Gastrocnemius medialis (tissue), 4 donors: ENCODE measurements at regions not wholly inside any gene's neighbourhood (a gene's known extent, or its start where the extent isn't known, plus 50 kb on each side); places are given as distances from the start of the nearest gene placed in this dataset.

ENCODE experiments used
- ATAC-seq, 2 donors: fragments of 150-250 bp; one replicate each; pipeline ENCODE4 v1.9.1; 2016
- DNase-seq, 2 donors: peaks; one replicate each; pipeline ENCODE4 v3.0.0-alpha.2; 2019
- H3K27ac ChIP-seq, 4 donors: fragments of 200-600 bp; sonication (generic); 1 replicate in 1 of 4; 2 replicates in 3 of 4; pipeline ENCODE4 v1.5.1; 2016 to 2018; ENCODE audit warnings: mild to moderate bottlenecking in 2 of 4, moderate library complexity in 1 of 4
- H3K27me3 ChIP-seq, 3 donors: fragments of 200-600 bp; sonication (generic) in 2 of 3; 1 replicate in 1 of 3; 2 replicates in 2 of 3; pipeline versions ENCODE4 v1.5.1 to v1.6.0; 2016 to 2019; ENCODE audit warnings: mild to moderate bottlenecking in 1 of 3, moderate library complexity in 1 of 3
- H3K36me3 ChIP-seq, 2 donors: fragments of 200-600 bp; sonication (generic) in 1 of 2; one replicate each; pipeline ENCODE4 v1.5.1; 2017 to 2018
- H3K4me1 ChIP-seq, 2 donors: fragments of 200-600 bp; sonication (generic) in 1 of 2; one replicate each; pipeline ENCODE4 v1.5.1; 2016 to 2017; ENCODE audit warnings: mild to moderate bottlenecking in 2 of 2
- H3K4me3 ChIP-seq, 4 donors: fragments of 200-600 bp; sonication (generic) in 3 of 4; 1 replicate in 1 of 4; 2 replicates in 3 of 4; pipeline ENCODE4 v1.5.1; 2016 to 2019; ENCODE audit warnings: mild to moderate bottlenecking in 2 of 4
- H3K9me3 ChIP-seq, 3 donors: fragments of 200-600 bp; sonication (generic) in 2 of 3; 1 replicate in 1 of 3; 2 replicates in 2 of 3; pipeline ENCODE4 v1.5.1; 2016 to 2019
- POLR2A ChIP-seq, 2 donors: fragments of 450-650 bp; IDR thresholded peaks; one replicate each; pipeline ENCODE4 v1.6.1; 2017; ENCODE audit warnings: antibody characterized with exemption in 2 of 2, mild to moderate bottlenecking in 2 of 2, moderate library complexity in 2 of 2
- in situ Hi-C, 4 donors: fragments of 200-750 bp; cut with MboI; loops; one replicate each; pipeline versions ENCODE4 v1.15.0 to v1.8.0; 2017; ENCODE audit warnings: low sequenced_read_pairs in 4 of 4
- intact Hi-C: fragments of 100-400 bp; cut with DNase I; formaldehyde crosslinking; loops from one replicate; pipeline ENCODE4 v1.15.1; 2023; ENCODE audit warnings: low total_unique reads
- TF ChIP-seq, protein P1 (sequence below), 5 experiments: fragments of 450-650 bp in 3 of 5; fragments of 200-600 bp in 2 of 5; sonication (generic) in 2 of 5; IDR thresholded peaks in 4 of 5; conservative IDR thresholded peaks in 1 of 5; 1 replicate in 4 of 5; 2 replicates in 1 of 5; pipeline ENCODE4 v1.5.1; 2016 to 2019; ENCODE audit warnings: antibody characterized with exemption in 5 of 5, mild to moderate bottlenecking in 3 of 5, moderate library complexity in 3 of 5

DNA sequence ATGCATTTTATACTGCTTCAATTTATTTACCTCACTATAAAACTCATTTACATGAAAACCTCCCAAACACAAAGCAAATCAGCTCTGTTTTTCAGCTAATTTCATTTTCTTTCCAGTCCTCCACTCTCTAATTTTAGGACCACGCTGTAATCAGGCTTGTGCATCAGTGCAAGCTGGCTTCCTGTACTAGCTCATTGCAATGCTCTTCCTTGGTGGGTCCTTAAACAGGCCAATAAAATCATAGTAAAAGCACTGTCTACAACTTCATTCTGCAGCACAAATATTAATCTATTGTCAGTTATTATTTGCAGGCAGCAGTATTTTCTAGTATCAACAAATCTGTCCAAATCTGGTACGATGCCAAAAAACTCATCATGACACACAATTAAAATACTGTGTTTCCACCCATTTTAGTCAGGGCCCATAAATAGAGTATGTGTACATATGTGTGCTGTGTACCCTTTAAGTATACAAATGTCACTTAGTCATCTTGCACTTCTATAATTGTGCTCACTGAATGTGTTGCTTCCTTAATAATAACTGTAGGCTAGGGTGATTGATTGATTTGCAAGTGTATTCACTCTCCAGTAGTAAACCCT lies 178.2 kb upstream of the HCCS start:
- DNase-seq (no peak), ATAC-seq (no peak)
- Histone ChIP-seq H3K4me3 (no peak overlapping the region), H3K4me1 (no peaks in the 10 kb centered on the region), H3K27ac (no peak overlapping the region), H3K27me3 (no peaks in the 10 kb centered on the region), H3K9me3 (no peaks in the 10 kb centered on the region), H3K36me3 (no peaks in the 10 kb centered on the region)
- intact Hi-C loops (no loop called here), in situ Hi-C loops (no loop called here)
- TF ChIP-seq POLR2A (IDR thresholded peaks at IDR 0.05) = no peak
- TF ChIP-seq, protein P1, sequence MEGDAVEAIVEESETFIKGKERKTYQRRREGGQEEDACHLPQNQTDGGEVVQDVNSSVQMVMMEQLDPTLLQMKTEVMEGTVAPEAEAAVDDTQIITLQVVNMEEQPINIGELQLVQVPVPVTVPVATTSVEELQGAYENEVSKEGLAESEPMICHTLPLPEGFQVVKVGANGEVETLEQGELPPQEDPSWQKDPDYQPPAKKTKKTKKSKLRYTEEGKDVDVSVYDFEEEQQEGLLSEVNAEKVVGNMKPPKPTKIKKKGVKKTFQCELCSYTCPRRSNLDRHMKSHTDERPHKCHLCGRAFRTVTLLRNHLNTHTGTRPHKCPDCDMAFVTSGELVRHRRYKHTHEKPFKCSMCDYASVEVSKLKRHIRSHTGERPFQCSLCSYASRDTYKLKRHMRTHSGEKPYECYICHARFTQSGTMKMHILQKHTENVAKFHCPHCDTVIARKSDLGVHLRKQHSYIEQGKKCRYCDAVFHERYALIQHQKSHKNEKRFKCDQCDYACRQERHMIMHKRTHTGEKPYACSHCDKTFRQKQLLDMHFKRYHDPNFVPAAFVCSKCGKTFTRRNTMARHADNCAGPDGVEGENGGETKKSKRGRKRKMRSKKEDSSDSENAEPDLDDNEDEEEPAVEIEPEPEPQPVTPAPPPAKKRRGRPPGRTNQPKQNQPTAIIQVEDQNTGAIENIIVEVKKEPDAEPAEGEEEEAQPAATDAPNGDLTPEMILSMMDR (IDR thresholded peaks at IDR 0.05 in 4 of 5, conservative IDR thresholded peaks at IDR 0.05 in 1 of 5) = no peak

DNA sequence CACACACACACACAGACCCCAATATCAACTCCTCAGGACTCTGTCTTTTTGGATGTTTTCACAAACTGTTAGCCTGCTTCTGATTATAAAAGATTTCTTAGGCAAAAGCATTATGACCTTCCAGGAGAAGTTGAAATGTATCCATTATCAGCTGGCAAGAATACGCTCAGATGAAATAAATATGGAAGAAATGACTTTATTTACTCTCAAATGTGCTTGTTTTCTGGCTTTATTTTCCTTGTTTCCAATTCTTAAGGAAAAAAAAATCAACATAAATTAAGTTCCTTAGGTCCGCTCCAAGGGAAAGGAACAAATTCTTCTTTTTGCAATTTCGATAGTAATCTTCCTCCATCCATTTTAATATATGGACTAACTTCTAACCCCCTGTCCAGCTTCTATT lies 175.6 kb upstream of the HCCS start:
- H3K27ac ChIP-seq = no peak overlapping the region
- intact Hi-C loops (no loop called here), in situ Hi-C loops (no loop called here)
- no peaks in the 10 kb centered on the region for H3K27me3 ChIP-seq
- DNase-seq = no peak
- ATAC-seq = no peak
- H3K9me3 ChIP-seq = no peaks in the 10 kb centered on the region
- no peaks in the 10 kb centered on the region for H3K36me3 ChIP-seq
- H3K4me3 ChIP-seq = no peak overlapping the region
- no peaks in the 10 kb centered on the region for H3K4me1 ChIP-seq
- no peak for TF ChIP-seq POLR2A (IDR thresholded peaks at IDR 0.05)
- TF ChIP-seq, protein P1 (IDR thresholded peaks at IDR 0.05 in 4 of 5, conservative IDR thresholded peaks at IDR 0.05 in 1 of 5) = no peak

DNA sequence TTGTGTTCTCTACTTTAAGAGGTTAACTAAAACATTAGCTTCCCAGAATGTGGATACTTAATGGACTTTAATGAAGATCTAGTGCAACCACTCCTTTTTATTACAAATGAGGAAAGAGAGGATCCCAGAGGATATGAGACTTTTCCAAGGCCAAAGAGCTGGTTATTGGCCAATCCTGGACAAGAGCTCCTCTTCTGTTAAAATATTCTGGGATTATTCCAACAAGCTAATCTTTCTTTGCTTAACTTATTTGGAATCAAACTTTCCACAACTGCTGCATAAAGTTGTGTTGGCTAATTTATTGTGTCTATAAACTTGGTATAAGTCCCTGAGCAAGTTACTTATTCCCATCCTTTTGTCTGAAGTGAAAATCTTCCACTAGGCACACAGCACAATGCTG lies 174.2 kb upstream of the HCCS start:
- DNase-seq (no peak), ATAC-seq (no peak)
- TF ChIP-seq, protein P1 (IDR thresholded peaks at IDR 0.05 in 4 of 5, conservative IDR thresholded peaks at IDR 0.05 in 1 of 5) = no peak
- no peak for TF ChIP-seq POLR2A (IDR thresholded peaks at IDR 0.05)
- no peak overlapping the region for H3K4me3 ChIP-seq
- no peaks in the 10 kb centered on the region for H3K36me3 ChIP-seq
- H3K4me1 ChIP-seq = no peaks in the 10 kb centered on the region
- no peaks in the 10 kb centered on the region for H3K27me3 ChIP-seq
- H3K9me3 ChIP-seq = no peaks in the 10 kb centered on the region
- in situ Hi-C loops = no loop called here
- H3K27ac ChIP-seq = no peak overlapping the region
- intact Hi-C loops = no loop called here

DNA sequence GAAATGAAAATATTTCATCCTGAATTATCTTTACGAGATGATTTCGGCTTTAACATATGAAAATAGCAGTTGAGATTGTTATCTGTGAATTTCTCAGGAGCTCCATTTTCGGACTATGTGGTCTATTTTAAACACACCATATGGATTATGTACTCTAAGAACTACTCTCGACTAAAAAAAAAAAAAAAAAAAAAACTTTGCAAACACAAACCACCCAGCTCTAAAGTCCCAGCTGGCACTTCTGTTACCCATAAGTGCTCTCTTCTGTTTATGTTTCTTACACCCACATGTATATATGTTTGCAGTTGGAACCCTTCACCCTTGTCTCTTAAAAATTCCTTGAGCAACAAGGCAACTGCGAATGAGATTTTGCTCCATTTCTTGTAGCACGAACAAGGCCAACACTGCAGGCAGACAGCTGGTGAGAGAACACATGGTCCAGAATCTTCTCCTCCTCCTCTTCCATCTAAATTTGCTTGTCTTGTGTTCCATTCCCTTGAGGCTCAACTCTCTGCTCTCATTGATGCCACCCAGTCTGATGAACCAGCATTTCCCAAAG lies 172.7 kb upstream of the HCCS start:
- Histone ChIP-seq H3K9me3 (no peaks in the 10 kb centered on the region), H3K4me3 (no peak overlapping the region), H3K27ac (no peak overlapping the region), H3K4me1 (no peaks in the 10 kb centered on the region), H3K36me3 (no peaks in the 10 kb centered on the region), H3K27me3 (no peaks in the 10 kb centered on the region)
- no peak for DNase-seq
- TF ChIP-seq, protein P1 (IDR thresholded peaks at IDR 0.05 in 4 of 5, conservative IDR thresholded peaks at IDR 0.05 in 1 of 5) = no peak
- TF ChIP-seq POLR2A (IDR thresholded peaks at IDR 0.05) = no peak
- intact Hi-C loops (no loop called here), in situ Hi-C loops (no loop called here)
- ATAC-seq = no peak

DNA sequence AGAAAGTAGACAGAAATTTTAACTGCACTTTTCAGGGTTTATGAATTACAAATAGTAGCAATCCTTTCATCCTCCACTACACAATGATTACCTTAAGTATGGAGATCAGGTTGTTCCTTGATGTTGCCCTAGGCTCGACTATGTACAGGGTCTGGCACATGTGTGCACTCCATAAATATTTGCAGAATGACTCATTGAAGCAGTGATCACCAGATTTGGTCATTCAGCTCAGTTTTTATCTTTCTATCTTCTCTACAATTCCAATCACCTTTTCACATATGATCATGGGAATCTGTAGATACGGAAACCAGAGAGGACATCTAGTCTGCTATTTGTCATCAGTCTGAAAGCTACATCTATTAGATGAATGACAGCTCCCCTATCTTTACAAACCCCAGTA lies 171.7 kb upstream of the HCCS start:
- TF ChIP-seq POLR2A (IDR thresholded peaks at IDR 0.05) = no peak
- TF ChIP-seq, protein P1 (IDR thresholded peaks at IDR 0.05 in 4 of 5, conservative IDR thresholded peaks at IDR 0.05 in 1 of 5) = no peak
- no peak overlapping the region for H3K4me3 ChIP-seq
- intact Hi-C loops (no loop called here), in situ Hi-C loops (no loop called here)
- H3K27me3 ChIP-seq = no peaks in the 10 kb centered on the region
- no peak for ATAC-seq
- no peaks in the 10 kb centered on the region for H3K9me3 ChIP-seq
- H3K4me1 ChIP-seq = no peaks in the 10 kb centered on the region
- H3K36me3 ChIP-seq = no peaks in the 10 kb centered on the region
- no peak for DNase-seq
- no peak overlapping the region for H3K27ac ChIP-seq
